ENCODE measurements at regions not wholly inside any gene's neighbourhood (a gene's known extent, or its start where the extent isn't known, plus 50 kb on each side); places are given as distances from the start of the nearest gene placed in this dataset.

- no peaks in the 10 kb centered on the region for H3K27me3 ChIP-seq (ENCODE audit: insufficient read depth, insufficient read length)
- H3K36me3 ChIP-seq (ENCODE audit: insufficient read depth, insufficient read length, low read length) = no peaks in the 10 kb centered on the region
- no peaks in the 10 kb centered on the region for H3K4me1 ChIP-seq (ENCODE audit: insufficient read depth, insufficient read length)
- no peak overlapping the region for H3K4me3 ChIP-seq (ENCODE audit: insufficient read length, low read depth)
- no peak for DNase-seq (ENCODE audit: low read depth, low spot score)
- no peak overlapping the region for H3K9ac ChIP-seq (ENCODE audit: insufficient read length, low read depth)
- no peak for TF ChIP-seq SUZ12 (IDR thresholded peaks at IDR 0.05; ENCODE audit: extremely low read depth, insufficient read depth, insufficient read length)
- no peak for TF ChIP-seq ZNF274 (IDR thresholded peaks at IDR 0.05; ENCODE audit: low read depth, low read length)
- TF ChIP-seq YY1 (IDR thresholded peaks at IDR 0.05; ENCODE audit: insufficient read depth, insufficient read length) = no peak
- H3K9me3 ChIP-seq (ENCODE audit: insufficient read depth, low read length) = no peaks in the 10 kb centered on the region
Measured at GRCh38 chr7:85997515-85997914, 646.2 kb upstream of the GRM3 start.

GRCh38 chr7:85995101-85995500, 648.6 kb upstream of the GRM3 start:
- DNase-seq (ENCODE audit: low read depth, low spot score) = no peak
- no peak for TF ChIP-seq ZNF274 (IDR thresholded peaks at IDR 0.05; ENCODE audit: low read depth, low read length)
- TF ChIP-seq SUZ12 (IDR thresholded peaks at IDR 0.05; ENCODE audit: extremely low read depth, insufficient read depth, insufficient read length) = no peak
- no peak for TF ChIP-seq YY1 (IDR thresholded peaks at IDR 0.05; ENCODE audit: insufficient read depth, insufficient read length)
- Histone ChIP-seq H3K27me3 (ENCODE audit: insufficient read depth, insufficient read length) (no peaks in the 10 kb centered on the region), H3K36me3 (ENCODE audit: insufficient read depth, insufficient read length, low read length) (no peaks in the 10 kb centered on the region), H3K4me3 (ENCODE audit: insufficient read length, low read depth) (no peak overlapping the region), H3K4me1 (ENCODE audit: insufficient read depth, insufficient read length) (no peaks in the 10 kb centered on the region), H3K9me3 (ENCODE audit: insufficient read depth, low read length) (no peaks in the 10 kb centered on the region), H3K9ac (ENCODE audit: insufficient read length, low read depth) (no peak overlapping the region)

GRCh38 chr7:85980740-85981139, 663.0 kb upstream of the GRM3 start:
- Histone ChIP-seq H3K27me3 (ENCODE audit: insufficient read depth, insufficient read length) (no peaks in the 10 kb centered on the region), H3K4me1 (ENCODE audit: insufficient read depth, insufficient read length) (no peaks in the 10 kb centered on the region), H3K36me3 (ENCODE audit: insufficient read depth, insufficient read length, low read length) (no peaks in the 10 kb centered on the region), H3K9ac (ENCODE audit: insufficient read length, low read depth) (no peak overlapping the region), H3K9me3 (ENCODE audit: insufficient read depth, low read length) (no peaks in the 10 kb centered on the region), H3K4me3 (ENCODE audit: insufficient read length, low read depth) (no peak overlapping the region)
- TF ChIP-seq SUZ12 (IDR thresholded peaks at IDR 0.05; ENCODE audit: extremely low read depth, insufficient read depth, insufficient read length) (no peak), YY1 (IDR thresholded peaks at IDR 0.05; ENCODE audit: insufficient read depth, insufficient read length) (no peak), ZNF274 (IDR thresholded peaks at IDR 0.05; ENCODE audit: low read depth, low read length) (no peak)
- no peak for DNase-seq (ENCODE audit: low read depth, low spot score)

- Histone ChIP-seq H3K4me3 (ENCODE audit: insufficient read length, low read depth) (no peak overlapping the region), H3K4me1 (ENCODE audit: insufficient read depth, insufficient read length) (no peaks in the 10 kb centered on the region), H3K9ac (ENCODE audit: insufficient read length, low read depth) (no peak overlapping the region), H3K27me3 (ENCODE audit: insufficient read depth, insufficient read length) (no peaks in the 10 kb centered on the region), H3K9me3 (ENCODE audit: insufficient read depth, low read length) (no peaks in the 10 kb centered on the region), H3K36me3 (ENCODE audit: insufficient read depth, insufficient read length, low read length) (no peaks in the 10 kb centered on the region)
- no peak for DNase-seq (ENCODE audit: low read depth, low spot score)
- TF ChIP-seq YY1 (IDR thresholded peaks at IDR 0.05; ENCODE audit: insufficient read depth, insufficient read length) = no peak
- no peak for TF ChIP-seq ZNF274 (IDR thresholded peaks at IDR 0.05; ENCODE audit: low read depth, low read length)
- no peak for TF ChIP-seq SUZ12 (IDR thresholded peaks at IDR 0.05; ENCODE audit: extremely low read depth, insufficient read depth, insufficient read length)
Measured at GRCh38 chr7:85974176-85974575, 669.5 kb upstream of the GRM3 start.

GRCh38 chr7:85972504-85973141, 671.1 kb upstream of the GRM3 start:
- Histone ChIP-seq H3K9me3 (ENCODE audit: insufficient read depth, low read length) (no peaks in the 10 kb centered on the region), H3K4me3 (ENCODE audit: insufficient read length, low read depth) (no peak overlapping the region)
- DNase-seq (ENCODE audit: low read depth, low spot score) = no peak

GRCh38 chr7:85954961-85955360, 688.7 kb upstream of the GRM3 start:
- H3K9ac ChIP-seq (ENCODE audit: insufficient read length, low read depth) = no peak overlapping the region
- no peaks in the 10 kb centered on the region for H3K27me3 ChIP-seq (ENCODE audit: insufficient read depth, insufficient read length)
- H3K36me3 ChIP-seq (ENCODE audit: insufficient read depth, insufficient read length, low read length) = no peaks in the 10 kb centered on the region
- H3K4me1 ChIP-seq (ENCODE audit: insufficient read depth, insufficient read length) = no peaks in the 10 kb centered on the region
- H3K9me3 ChIP-seq (ENCODE audit: insufficient read depth, low read length) = no peaks in the 10 kb centered on the region
- TF ChIP-seq YY1 (IDR thresholded peaks at IDR 0.05; ENCODE audit: insufficient read depth, insufficient read length) = no peak
- no peak for TF ChIP-seq ZNF274 (IDR thresholded peaks at IDR 0.05; ENCODE audit: low read depth, low read length)
- TF ChIP-seq SUZ12 (IDR thresholded peaks at IDR 0.05; ENCODE audit: extremely low read depth, insufficient read depth, insufficient read length) = no peak
- DNase-seq (ENCODE audit: low read depth, low spot score) = no peak
- no peak overlapping the region for H3K4me3 ChIP-seq (ENCODE audit: insufficient read length, low read depth)

More at GRCh38 chr7:85972504-85973141, 671.1 kb upstream of the GRM3 start:
- no peak overlapping the region for H3K9ac ChIP-seq (ENCODE audit: insufficient read length, low read depth)
- TF ChIP-seq YY1 (IDR thresholded peaks at IDR 0.05; ENCODE audit: insufficient read depth, insufficient read length) (no peak), ZNF274 (IDR thresholded peaks at IDR 0.05; ENCODE audit: low read depth, low read length) (no peak), SUZ12 (IDR thresholded peaks at IDR 0.05; ENCODE audit: extremely low read depth, insufficient read depth, insufficient read length) (no peak)
- H3K4me1 ChIP-seq (ENCODE audit: insufficient read depth, insufficient read length) = no peaks in the 10 kb centered on the region
- H3K27me3 ChIP-seq (ENCODE audit: insufficient read depth, insufficient read length) = no peaks in the 10 kb centered on the region
- H3K36me3 ChIP-seq (ENCODE audit: insufficient read depth, insufficient read length, low read length) = no peaks in the 10 kb centered on the region

GRCh38 chr7:85950871-85951270, 692.8 kb upstream of the GRM3 start:
- Histone ChIP-seq H3K36me3 (ENCODE audit: insufficient read depth, insufficient read length, low read length) (no peaks in the 10 kb centered on the region), H3K27me3 (ENCODE audit: insufficient read depth, insufficient read length) (no peaks in the 10 kb centered on the region), H3K9ac (ENCODE audit: insufficient read length, low read depth) (no peak overlapping the region), H3K4me1 (ENCODE audit: insufficient read depth, insufficient read length) (no peaks in the 10 kb centered on the region), H3K9me3 (ENCODE audit: insufficient read depth, low read length) (no peaks in the 10 kb centered on the region), H3K4me3 (ENCODE audit: insufficient read length, low read depth) (no peak overlapping the region)
- TF ChIP-seq YY1 (IDR thresholded peaks at IDR 0.05; ENCODE audit: insufficient read depth, insufficient read length) (no peak), SUZ12 (IDR thresholded peaks at IDR 0.05; ENCODE audit: extremely low read depth, insufficient read depth, insufficient read length) (no peak), ZNF274 (IDR thresholded peaks at IDR 0.05; ENCODE audit: low read depth, low read length) (no peak)
- DNase-seq (ENCODE audit: low read depth, low spot score) = no peak
